NCI-H2107 (cell line): ENCODE measurements at regions not wholly inside any gene's neighbourhood (a gene's known extent, or its start where the extent isn't known, plus 50 kb on each side); places are given as distances from the start of the nearest gene placed in this dataset.

ENCODE experiments used
- DNase-seq: peaks from one replicate; lab custom pipeline; 2025; lab: John Stamatoyannopoulos, UW

- no peak for DNase-seq
Observed at GRCh38 chr16:49216593-49216992, 65.0 kb downstream of the CBLN1 start.

- DNase-seq = no peak
Observed at GRCh38 chr16:49213594-49213993, 68.0 kb downstream of the CBLN1 start.

- DNase-seq = no peak
Observed at GRCh38 chr16:49204191-49204590, 77.4 kb downstream of the CBLN1 start.

- DNase-seq = no peak
Observed at GRCh38 chr16:49203361-49203760, 78.3 kb downstream of the CBLN1 start.

GRCh38 chr16:49201118-49201517 is 80.5 kb downstream of the CBLN1 start:
- DNase-seq = no peak

GRCh38 chr16:49200223-49200820 is 81.3 kb downstream of the CBLN1 start:
- no peak for DNase-seq

- DNase-seq = no peak
Observed at GRCh38 chr16:49195237-49195548, 86.4 kb downstream of the CBLN1 start.

- DNase-seq = no peak
Observed at GRCh38 chr16:49194537-49195236, 87.0 kb downstream of the CBLN1 start.

- no peak for DNase-seq
Observed at GRCh38 chr16:49193596-49193995, 88.0 kb downstream of the CBLN1 start.

- DNase-seq = no peak
Observed at GRCh38 chr16:49189286-49189685, 92.4 kb downstream of the CBLN1 start.

- peak; percentile 2 for DNase-seq
Observed at GRCh38 chr16:49183911-49184310, 97.7 kb downstream of the CBLN1 start.

GRCh38 chr16:49181791-49182518 is 99.7 kb downstream of the CBLN1 start:
- no peak for DNase-seq

- no peak for DNase-seq
Observed at GRCh38 chr16:49179714-49180330, 101.8 kb downstream of the CBLN1 start.

- no peak for DNase-seq
Observed at GRCh38 chr16:49168126-49168525, 113.5 kb downstream of the CBLN1 start.

- DNase-seq = no peak
Observed at GRCh38 chr16:49165025-49165424, 116.6 kb downstream of the CBLN1 start.

GRCh38 chr16:49161191-49161590 is 120.4 kb downstream of the CBLN1 start:
- no peak for DNase-seq

- DNase-seq = no peak
Observed at GRCh38 chr16:49158029-49158642, 123.5 kb downstream of the CBLN1 start.

- DNase-seq = peak; percentile 46
Observed at GRCh38 chr16:49150341-49150740, 131.3 kb downstream of the CBLN1 start.

- DNase-seq = no peak
Observed at GRCh38 chr16:49148410-49148809, 133.2 kb downstream of the CBLN1 start.

GRCh38 chr16:49140618-49141017 is 141.0 kb downstream of the CBLN1 start:
- DNase-seq = no peak

GRCh38 chr16:49130397-49130796 is 151.2 kb downstream of the CBLN1 start:
- no peak for DNase-seq

- no peak for DNase-seq
Observed at GRCh38 chr16:49129935-49130334, 151.7 kb downstream of the CBLN1 start.

- no peak for DNase-seq
Observed at GRCh38 chr16:49128740-49129139, 152.9 kb downstream of the CBLN1 start.
